MV-4-11 (cell line): ENCODE measurements at regions not wholly inside any gene's neighbourhood (a gene's known extent, or its start where the extent isn't known, plus 50 kb on each side); places are given as distances from the start of the nearest gene placed in this dataset.

ENCODE experiments used
- DNase-seq: peaks from one replicate; lab custom pipeline; 2025; lab: John Stamatoyannopoulos, UW

DNA sequence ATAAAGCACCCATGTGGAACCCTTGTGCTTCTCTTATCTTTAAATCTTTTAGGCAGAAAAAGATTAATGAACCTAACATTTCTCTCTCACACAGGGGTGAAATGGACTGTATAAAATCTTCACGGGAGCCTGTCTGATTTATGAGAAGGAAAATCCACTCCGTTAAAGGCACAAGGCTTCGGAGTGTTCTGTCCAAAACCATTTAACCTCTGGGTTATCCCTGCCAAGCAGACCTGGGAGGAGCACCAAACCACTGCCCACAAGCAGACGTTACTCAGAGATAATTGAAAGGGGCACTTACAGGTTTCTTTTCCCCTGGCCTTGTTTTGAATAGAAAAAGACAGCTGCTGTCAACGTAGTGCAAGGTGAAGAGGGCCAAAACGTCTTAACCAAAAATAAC lies 184.4 kb upstream of the DOK6 start:
- DNase-seq, result no peak

DNA sequence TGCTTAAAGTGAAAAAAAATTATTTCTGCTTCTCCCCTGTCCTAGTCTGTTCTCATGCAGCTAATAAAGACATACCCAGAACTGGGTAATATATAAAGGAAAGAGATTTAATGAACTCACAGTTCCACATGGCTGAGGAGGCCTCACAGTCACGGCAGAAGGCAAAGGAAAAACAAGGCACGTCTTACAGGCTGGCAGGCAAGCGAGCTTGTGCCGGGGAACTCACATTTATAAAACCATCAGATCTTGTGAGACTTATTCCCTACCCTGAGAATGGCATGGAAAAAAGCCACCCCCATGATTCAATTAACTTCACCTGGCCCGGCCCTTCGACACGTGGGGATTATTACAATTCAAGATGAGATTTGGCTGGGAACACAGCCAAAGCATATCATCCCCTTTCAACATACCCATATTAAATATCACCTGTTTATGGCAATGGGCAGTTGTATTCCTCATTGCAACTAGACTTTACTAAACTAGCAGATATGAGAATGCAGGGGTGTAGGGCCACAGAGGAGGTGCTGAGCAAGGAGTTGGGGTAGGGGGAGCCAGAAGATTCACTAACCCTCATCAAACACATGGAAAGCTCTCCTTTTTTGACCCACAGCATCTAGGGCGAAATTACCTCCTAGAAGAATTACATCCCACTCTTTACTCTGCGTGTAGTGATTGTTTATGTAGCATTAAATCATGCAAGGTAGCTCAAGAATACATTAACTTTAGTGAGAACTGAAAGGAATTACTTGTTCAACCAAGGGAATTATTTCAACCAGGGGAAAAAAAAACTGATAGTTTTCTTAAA lies 183.3 kb upstream of the DOK6 start:
- no peak for DNase-seq

DNA sequence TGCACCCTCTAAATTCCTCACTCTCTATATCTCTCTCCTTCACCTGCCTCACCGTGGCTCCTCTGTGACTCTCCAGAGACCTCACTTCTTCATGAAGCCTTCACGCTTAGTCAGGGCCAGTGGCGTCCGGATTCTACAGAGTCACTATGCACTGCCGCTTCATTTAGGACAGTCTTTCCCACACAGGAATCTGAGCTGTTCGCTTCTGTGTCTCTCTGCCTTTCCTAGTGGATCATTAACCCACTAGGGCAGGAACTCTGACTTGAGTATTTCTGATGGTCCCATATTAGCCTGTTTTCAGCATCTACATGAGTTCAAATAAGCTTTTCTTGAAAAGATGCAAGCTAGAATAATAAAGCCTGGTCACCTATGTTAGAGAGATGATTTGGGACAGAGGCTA lies 180.2 kb upstream of the DOK6 start:
- DNase-seq, result no peak

DNA sequence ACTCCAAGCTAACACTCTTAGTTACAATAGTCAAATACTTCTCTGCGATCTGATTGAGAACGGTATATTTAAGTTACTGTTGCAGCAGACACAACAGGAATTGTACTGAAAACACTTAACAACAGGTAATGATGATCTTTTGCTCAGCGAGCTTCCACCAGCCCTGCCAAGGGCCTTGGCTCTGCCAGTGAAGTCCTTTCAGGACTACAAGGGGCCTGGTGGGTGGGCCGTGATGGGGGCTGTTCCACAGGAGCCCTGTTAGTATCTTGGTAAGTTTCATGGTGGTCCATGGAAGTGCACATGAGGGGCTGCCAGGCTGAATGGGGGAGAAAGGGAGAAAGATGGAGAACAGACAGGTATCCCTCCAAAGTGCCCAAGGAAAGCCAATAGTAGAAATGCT lies 178.6 kb upstream of the DOK6 start:
- no peak for DNase-seq

DNA sequence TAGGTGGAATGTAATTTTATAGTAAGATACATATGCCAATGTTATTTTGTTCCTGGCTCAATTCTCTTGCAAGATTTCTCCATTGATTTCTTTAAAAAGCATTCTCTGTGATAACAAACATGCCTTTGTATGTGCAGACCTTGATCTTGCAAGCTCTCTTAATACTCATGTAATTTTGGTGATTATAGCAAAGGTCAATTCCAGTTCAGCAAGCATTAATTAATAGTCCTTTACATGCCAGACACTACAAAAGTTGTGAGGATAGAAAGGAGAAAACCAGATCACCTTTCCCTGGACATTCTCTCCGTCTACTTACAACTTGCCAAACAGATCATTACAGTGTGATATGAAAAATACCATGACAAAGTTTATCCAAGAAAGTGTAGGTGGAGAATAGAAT lies 173.7 kb upstream of the DOK6 start:
- DNase-seq, result no peak

DNA sequence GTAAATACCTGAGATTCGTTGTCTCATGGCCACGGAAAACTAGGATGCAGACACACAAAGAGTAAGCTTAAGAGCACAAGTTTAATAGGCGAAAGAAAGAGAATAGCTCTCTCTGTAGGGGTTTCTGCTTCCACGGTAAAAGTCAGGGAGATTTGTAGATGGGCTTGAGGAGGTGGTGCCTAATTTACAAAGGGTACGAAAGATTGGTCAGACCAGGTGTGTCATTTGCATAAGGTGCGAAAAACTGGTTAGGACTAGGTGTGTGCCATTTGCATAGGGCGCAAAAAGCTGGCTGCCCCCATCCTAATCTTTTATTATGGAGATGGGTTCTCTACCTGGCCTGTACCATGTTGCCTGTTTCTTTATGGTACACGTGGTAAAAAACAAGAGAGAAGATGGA lies 170.5 kb upstream of the DOK6 start:
- DNase-seq, result no peak

DNA sequence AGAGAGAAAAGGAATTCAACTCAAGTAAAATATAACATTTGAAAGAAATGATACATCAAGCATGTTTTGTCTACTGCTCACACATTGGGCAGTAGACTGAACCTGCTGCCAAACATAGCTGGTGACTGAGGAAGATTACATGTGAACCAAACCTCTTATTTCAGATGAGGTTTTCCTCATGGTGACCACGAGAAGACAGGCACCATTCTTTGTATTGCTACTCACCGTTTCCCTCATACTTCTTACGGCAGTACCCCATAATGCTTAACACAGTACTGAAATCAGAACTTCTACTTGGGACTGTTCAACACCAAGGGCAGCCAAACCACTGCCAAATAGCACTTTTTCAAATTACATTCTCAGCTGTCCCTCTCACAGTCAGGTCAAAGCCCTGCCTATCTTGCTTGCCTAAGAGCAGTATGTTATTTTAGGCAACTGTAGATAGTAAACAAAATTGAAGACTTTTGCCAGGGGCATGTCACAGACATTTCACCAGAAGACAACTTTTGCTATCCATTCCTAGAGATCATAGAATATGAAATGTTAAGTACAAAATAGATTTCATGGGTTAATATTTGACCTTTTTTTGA lies 167.1 kb upstream of the DOK6 start:
- DNase-seq, result no peak

DNA sequence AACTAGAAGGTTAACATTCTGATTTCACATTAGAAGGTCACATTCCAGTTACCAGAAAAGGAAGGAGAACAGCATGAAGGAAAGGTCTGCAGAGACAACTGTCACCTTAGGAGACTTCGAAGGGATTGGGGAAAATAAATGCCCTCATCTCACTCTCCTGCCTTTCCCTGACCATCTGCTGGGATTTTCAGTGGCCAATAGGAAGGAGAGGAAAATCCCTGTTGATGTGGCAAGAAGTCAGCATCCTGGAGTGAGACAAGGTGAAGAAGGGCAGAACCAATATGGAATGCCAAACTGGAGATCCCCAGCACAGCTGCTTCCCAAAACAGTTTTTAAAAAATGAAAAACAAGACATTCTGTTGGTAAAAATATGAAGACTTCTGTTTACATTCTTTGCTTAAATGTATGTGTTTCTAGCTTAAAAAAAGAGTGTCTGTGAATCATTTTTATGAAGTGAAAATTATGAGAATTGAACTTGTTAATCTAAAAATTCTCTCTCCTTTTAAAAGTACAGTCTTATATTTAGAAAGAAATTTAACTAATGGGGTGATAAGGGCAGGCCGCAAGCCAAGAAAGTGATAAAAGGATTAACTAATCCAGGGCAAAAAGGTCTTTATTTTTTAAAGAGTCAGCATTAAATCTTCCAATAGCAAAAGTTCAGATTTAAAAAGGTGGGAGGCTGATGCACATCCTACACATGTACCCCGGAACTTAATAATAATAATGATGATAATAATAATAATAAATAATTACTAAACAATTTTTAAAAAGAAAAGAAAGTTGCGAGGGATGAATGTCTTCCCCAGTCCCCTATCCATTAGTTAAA lies 160.6 kb upstream of the DOK6 start:
- no peak for DNase-seq

DNA sequence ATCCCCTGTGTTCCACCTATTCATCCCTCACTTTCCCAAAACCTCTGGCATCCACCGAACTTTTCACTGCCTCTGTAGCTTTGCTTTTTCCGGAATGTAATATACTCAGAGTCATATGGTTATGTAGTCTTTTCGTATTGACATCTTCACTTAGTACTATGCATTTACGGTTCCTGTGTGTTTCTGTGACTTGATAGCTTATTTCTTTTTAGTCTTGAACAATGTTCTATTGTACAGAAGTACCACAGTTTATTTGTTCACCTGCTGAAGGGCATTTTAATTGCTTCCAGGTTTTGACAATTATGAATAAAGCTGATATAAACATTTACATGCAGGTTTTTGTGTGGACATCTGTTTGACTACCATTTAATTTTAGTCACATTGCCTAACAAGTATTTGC lies 154.7 kb upstream of the DOK6 start:
- DNase-seq, result no peak

DNA sequence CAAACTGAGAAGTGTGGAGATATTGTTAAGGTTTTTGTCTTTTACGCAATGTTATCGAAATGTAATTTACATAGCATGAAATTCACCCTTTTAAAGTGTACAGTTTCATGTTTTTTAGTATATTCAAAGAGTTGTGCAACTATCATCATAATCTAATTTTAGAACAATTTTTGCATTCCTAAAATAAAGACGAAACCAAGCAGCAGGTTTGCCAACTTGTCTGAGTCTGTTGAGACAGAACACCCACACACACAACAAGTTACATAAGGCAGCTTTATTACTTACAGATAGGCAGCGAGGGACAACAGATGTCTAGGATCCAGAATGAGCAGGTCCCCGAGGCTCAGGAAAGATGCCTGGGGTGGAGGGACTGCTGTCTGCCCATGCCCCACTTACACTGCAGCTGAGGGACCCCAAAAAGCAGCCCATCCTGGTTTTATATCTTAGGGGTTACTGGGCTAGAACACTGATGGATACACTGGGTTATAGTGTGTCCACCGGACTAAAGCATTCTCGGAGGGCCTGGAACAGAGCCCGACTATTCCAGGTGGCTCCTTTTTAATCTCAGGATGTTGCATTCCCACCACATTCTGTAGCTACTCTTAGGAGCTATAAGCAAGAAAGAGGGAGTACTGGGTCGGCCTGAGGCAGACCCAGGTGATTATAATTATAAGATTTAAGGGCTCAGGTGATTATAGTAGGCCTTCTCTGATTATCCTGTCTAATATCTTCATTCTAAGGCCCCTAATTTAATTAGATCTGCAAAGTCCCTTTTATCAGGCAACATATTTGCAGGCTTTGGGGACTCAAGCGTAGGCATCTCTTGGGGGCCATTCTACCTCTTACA lies 150.2 kb upstream of the DOK6 start:
- DNase-seq, result peak; percentile 34

DNA sequence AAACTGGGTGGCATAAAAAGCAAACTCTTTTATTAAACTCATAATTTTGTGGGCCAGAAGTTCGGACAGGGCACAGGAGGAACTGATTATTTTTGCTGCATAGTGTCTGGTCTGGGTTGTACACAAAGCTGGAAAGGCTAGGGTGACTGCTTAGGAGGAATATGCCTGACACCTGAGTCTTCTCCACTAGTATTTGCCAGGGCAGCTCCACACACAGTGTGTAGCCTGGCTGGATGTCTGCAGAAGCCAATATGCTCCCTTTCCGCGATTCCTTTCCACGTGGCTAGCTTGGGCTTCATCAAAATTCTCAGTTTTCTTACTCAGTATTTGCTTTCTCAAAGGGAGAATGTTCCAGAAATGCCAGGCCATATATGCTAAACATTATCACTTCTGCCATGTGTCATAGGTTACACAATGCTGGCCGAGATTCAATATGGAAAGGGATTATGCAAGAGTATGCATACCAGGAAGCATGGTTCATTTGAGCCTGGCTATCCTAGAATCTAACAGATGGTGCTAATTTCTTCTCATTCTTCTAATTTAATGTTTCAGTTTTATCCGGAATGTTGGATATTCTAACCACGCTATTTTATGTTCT lies 142.7 kb upstream of the DOK6 start:
- peak; percentile 30 for DNase-seq

DNA sequence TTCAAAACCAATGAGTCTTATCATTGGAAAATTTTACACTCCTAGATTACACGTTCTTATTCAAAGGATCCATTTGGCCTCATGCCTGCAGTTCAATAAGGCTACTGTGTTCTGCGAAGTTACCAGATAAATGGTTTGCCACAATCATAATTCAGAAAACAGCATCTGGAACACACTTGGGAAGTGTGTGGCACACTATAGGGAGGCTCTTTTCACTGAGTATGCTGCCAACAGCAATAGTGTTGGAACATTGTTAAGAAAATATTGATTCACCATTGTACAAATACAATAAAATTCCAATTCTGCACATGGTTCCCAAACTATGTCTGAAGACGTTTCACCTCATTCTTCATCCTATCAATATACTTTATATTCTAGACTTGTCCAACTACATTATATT lies 141.4 kb upstream of the DOK6 start:
- no peak for DNase-seq

DNA sequence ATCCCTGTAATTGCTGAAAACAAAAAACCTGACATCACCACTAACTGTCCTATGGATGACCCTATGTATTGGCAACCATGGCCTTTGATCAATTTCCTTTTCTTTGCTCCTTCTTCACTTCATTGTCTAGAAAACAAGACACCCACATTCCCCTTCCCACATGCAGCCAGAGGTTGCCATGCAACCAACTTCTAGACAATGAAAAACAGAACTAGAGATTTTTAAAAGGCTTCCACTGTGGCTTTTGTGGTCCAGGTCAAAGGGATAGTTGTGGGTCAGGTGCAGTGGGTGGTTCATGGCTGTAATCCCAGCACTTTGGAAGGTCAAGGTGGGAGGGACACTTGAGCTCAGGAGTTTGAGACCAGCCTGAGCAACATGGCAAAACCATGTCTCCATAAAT lies 139.3 kb upstream of the DOK6 start:
- DNase-seq, result peak; percentile 14

DNA sequence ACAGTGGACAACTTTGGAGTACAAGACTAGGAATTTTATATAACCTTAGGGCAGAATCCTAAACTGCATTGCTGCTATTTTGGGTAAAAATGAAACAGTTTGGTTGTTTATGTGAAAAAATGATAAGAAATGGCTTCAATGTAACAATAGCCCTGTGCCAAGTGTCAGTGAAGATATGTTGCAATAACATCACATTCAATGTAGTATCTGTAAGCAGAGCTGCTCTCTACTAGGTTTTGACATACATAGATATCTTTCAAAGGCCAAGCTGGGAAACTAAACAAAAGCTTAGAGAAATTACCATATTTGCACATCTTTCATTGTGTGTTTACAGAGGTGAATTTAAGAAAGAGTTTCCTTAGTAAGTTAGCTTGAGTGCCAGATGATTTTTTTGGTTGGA lies 135.0 kb upstream of the DOK6 start:
- no peak for DNase-seq

DNA sequence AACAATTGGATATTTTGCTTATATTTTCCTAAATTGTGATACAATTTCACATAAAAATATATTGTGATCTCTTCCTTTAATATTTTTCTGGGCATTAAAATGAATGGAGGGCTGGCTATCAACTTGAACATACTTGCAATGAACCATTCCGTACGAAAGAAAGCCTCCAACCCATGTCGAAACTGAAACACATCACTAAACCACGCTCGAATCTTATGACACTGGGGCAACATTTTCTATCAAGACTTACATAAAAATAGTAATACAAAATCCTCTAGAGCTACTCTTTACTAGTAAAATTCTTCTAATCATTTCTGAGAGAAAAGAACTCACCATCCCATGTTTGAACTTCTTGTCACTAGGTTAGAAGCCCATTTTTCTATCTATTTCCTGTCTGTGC lies 132.8 kb upstream of the DOK6 start:
- DNase-seq, result no peak

DNA sequence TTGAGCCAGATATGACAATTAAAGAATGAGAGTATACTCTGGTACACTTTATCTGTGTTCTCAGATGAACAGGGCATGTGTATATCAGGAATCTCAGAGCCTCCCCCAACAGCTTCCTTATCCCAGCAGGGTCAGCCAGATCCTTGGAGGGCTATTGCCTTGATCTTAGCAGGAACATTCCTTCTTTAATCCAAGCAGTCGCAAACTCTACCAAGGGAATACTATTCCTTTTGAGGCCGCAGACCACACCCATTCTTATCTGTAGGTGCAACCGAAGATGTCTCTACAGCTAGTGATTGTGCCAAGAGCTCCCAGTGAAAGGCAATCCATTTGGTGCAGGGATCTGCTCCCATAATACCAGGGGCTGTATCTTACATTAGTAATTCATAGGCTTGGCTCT lies 118.3 kb upstream of the DOK6 start:
- no peak for DNase-seq

DNA sequence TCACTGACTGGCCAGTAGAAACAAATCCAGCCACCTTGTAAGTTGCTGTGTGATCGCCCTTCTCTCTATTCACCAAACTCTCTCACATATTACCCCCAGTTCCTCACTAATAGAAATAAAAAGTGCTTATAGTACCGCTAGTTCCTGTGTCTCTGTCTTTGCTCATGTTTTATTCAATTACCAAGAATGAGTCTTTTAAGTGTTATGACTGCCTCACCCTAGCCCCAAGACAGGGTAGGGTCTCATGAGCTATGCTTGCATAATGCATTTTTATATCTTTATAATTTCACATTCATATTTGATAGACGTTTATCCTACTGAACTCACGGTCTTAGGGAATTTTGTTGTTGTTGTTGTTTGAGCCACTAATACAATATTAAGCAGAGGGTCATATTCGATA lies 109.6 kb upstream of the DOK6 start:
- no peak for DNase-seq

DNA sequence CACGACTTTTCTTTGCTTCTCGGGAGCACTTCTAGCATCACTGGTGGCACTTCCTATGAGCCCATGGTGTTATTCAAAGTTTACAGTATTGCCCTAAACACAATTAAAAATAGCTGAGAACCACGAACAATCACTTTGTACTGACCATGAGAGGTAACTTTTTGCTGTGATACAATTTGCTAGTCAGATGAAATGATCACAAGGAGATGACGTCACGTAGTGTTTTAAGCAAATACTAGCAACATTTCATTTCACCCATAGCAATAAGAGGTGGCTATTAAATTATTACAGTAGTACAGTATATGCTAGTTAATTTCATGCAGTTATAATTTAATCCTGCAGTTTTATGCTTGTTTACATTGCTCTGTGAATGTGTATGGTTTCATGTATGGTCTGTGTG lies 108.9 kb upstream of the DOK6 start:
- no peak for DNase-seq

DNA sequence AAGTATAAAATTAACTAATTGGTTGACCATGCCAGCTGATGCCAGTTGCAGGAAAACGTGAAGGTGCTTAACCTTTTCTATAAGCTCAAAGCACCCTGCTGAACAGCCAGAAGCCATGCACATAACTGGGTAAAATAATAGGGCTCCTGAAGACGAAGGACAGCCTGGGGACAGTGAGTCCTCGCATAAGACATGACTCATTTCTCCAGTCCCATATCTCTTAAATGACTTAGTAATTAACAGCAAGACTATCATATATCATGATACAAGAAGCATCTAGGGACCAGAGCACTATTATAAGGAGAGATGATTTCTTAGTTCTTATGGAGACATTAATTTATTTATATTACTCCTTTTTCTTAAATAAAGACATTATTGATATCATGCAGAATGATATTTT lies 100.5 kb upstream of the DOK6 start:
- no peak for DNase-seq

DNA sequence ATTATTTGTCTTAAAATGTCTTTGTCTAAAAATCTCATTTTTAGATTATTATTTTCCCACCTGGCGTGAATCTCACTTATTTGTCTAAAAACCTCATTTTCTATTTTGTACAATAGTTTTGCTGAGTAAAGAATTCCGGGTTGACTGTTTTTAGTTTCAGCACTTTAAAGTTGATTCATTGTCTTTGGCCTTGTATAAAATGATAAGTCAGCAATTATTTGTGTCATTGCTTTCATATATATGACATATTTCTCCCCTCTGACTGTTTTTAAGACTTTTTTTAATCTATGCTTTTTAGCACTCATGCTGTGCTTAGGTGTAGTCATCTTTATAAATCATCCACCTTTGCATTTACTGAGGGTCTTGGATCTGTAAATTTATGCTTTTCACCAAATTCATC lies 92.1 kb upstream of the DOK6 start:
- no peak for DNase-seq

DNA sequence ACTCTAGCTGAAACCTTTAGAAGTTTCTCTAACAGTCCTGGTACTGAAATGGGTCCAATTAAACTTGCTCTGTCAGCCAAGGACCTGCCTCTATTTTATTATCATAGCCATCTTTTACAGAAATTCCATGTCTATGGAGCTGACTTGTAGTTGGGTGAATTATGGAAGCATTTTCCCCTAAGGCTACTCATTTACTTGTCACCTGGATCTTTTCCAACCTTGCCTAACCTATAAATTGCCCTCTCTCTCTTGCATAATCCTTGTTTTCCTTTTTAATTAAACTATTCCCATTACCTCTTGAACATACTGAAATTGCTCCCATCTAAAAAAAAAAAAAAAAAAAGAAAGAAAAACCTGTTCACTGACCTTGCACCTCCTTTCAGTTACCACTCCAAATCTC lies 74.6 kb upstream of the DOK6 start:
- no peak for DNase-seq

DNA sequence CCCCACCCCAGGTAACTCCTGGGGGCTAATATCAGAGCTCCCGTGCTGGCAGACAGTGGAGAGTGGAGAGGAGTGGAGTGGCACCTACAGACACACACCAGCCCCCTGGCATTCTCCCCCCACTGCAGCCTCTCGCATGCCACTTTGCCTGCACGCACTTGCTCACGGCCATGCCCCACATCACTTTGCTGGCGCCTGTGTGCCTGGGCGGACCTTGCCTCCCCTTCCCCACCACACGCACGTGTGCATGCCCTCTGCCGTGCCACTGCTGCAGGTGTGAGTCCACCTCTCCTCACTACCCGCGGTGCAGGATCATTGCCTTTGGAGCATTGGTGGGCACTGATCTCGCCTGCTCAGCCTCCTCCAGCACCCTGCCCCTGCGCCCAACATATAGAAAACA lies 72.6 kb upstream of the DOK6 start:
- DNase-seq, result no peak
